Superior temporal gyrus (tissue), 1 donor: ENCODE measurements at regions not wholly inside any gene's neighbourhood (a gene's known extent, or its start where the extent isn't known, plus 50 kb on each side); places are given as distances from the start of the nearest gene placed in this dataset.
A peak's percentile ranks its signal among the peaks of the same experiment; 100 is the strongest.
"Not testable (repeated sequence)": the region's sequence is repeated elsewhere in the genome, so short reads cannot be mapped to it uniquely, and the experiment has no call there.

Experiments used
- DNase-seq: peaks from one replicate; pipeline ENCODE4 v3.0.0-alpha.2; 2016; ENCODE audit errors: extremely low spot score

- DNase-seq = no peak
These were observed 1185.8 kb downstream of the SUCLG1 start for GRCh38 chr2:83273322-83273721.

- no peak for DNase-seq
These were observed 1197.4 kb downstream of the SUCLG1 start for GRCh38 chr2:83261591-83262136.

GRCh38 chr2:83253848-83254247 lies 1205.2 kb downstream of the SUCLG1 start:
- no peak for DNase-seq

GRCh38 chr2:83251321-83251872 lies 1207.7 kb downstream of the SUCLG1 start:
- DNase-seq = no peak

GRCh38 chr2:83245806-83246537 lies 1213.1 kb downstream of the SUCLG1 start:
- not testable (repeated sequence) for DNase-seq

- no peak for DNase-seq
These were observed 1218.5 kb downstream of the SUCLG1 start for GRCh38 chr2:83240611-83241010.

- DNase-seq = no peak
These were observed 1221.0 kb downstream of the SUCLG1 start for GRCh38 chr2:83238111-83238510.

- no peak for DNase-seq
These were observed 1224.8 kb downstream of the SUCLG1 start for GRCh38 chr2:83234246-83234645.

GRCh38 chr2:83233781-83234180 lies 1225.3 kb downstream of the SUCLG1 start:
- no peak for DNase-seq

GRCh38 chr2:83233326-83233725 lies 1225.8 kb downstream of the SUCLG1 start:
- DNase-seq = no peak

- DNase-seq = no peak
These were observed 1229.6 kb downstream of the SUCLG1 start for GRCh38 chr2:83229443-83229842.

GRCh38 chr2:83224591-83225200 lies 1234.4 kb downstream of the SUCLG1 start:
- DNase-seq = peak; percentile 63

- DNase-seq = no peak
These were observed 1237.8 kb downstream of the SUCLG1 start for GRCh38 chr2:83221258-83221657.

GRCh38 chr2:83217854-83218253 lies 1241.2 kb downstream of the SUCLG1 start:
- DNase-seq = no peak

- DNase-seq = peak; percentile 78
These were observed 1262.9 kb downstream of the SUCLG1 start for GRCh38 chr2:83196225-83196624.

- DNase-seq = no peak
These were observed 1267.8 kb downstream of the SUCLG1 start for GRCh38 chr2:83191316-83191715.

- no peak for DNase-seq
These were observed 1272.8 kb downstream of the SUCLG1 start for GRCh38 chr2:83186105-83186760.

- DNase-seq = not testable (repeated sequence)
These were observed 1278.1 kb downstream of the SUCLG1 start for GRCh38 chr2:83180862-83181530.

- no peak for DNase-seq
These were observed 1282.5 kb downstream of the SUCLG1 start for GRCh38 chr2:83176539-83176938.

GRCh38 chr2:83172841-83173240 lies 1286.2 kb downstream of the SUCLG1 start:
- no peak for DNase-seq

- no peak for DNase-seq
These were observed 1290.7 kb downstream of the SUCLG1 start for GRCh38 chr2:83168377-83168776.

- DNase-seq = no peak
These were observed 1296.7 kb downstream of the SUCLG1 start for GRCh38 chr2:83162421-83162820.
